ENCODE measurements at regions not wholly inside any gene's neighbourhood (a gene's known extent, or its start where the extent isn't known, plus 50 kb on each side); places are given as distances from the start of the nearest gene placed in this dataset.

GRCh38 chr1:148296511-148296910, 144.4 kb upstream of the NBPF11 start:
- no peaks in the 10 kb centered on the region for H3K4me1 ChIP-seq (ENCODE audit: insufficient read depth, low read length, severe bottlenecking)

GRCh38 chr1:148294116-148294807, 142.2 kb upstream of the NBPF11 start:
- Histone ChIP-seq H3F3A (ENCODE audit: insufficient read depth, low read length) (no peaks in the 10 kb centered on the region), H3K27ac (ENCODE audit: low read depth, low read length, poor library complexity, severe bottlenecking) (no peak overlapping the region), H4K20me1 (ENCODE audit: insufficient read depth, low read length) (no peaks in the 10 kb centered on the region), H3K36me3 (ENCODE audit: insufficient read depth, low read length) (no peaks in the 10 kb centered on the region), H3K79me2 (ENCODE audit: insufficient read depth, low read length) (no peaks in the 10 kb centered on the region), H3K9ac (ENCODE audit: low read length) (no peak overlapping the region), H3K4me2 (ENCODE audit: low read length) (no peak overlapping the region), H3K4me3 (ENCODE audit: low read depth, low read length, poor library complexity, severe bottlenecking) (no peak overlapping the region), H3K4me1 (ENCODE audit: insufficient read depth, low read length, severe bottlenecking) (no peaks in the 10 kb centered on the region), H2AFZ (ENCODE audit: low read length) (no peak overlapping the region), H3K27me3 (ENCODE audit: insufficient read depth, low read length) (no peaks in the 10 kb centered on the region), H3K9me3 (ENCODE audit: low read length) (no peaks in the 10 kb centered on the region), H3K9me2 (ENCODE audit: low read depth, low read length) (no peaks in the 10 kb centered on the region)
- TF ChIP-seq, protein P1, sequence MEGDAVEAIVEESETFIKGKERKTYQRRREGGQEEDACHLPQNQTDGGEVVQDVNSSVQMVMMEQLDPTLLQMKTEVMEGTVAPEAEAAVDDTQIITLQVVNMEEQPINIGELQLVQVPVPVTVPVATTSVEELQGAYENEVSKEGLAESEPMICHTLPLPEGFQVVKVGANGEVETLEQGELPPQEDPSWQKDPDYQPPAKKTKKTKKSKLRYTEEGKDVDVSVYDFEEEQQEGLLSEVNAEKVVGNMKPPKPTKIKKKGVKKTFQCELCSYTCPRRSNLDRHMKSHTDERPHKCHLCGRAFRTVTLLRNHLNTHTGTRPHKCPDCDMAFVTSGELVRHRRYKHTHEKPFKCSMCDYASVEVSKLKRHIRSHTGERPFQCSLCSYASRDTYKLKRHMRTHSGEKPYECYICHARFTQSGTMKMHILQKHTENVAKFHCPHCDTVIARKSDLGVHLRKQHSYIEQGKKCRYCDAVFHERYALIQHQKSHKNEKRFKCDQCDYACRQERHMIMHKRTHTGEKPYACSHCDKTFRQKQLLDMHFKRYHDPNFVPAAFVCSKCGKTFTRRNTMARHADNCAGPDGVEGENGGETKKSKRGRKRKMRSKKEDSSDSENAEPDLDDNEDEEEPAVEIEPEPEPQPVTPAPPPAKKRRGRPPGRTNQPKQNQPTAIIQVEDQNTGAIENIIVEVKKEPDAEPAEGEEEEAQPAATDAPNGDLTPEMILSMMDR (IDR thresholded peaks at IDR 0.05; ENCODE audit: low read length), result no peak
- no peak for TF ChIP-seq EZH2 (IDR thresholded peaks at IDR 0.05; ENCODE audit: borderline replicate concordance, low read length)

More at GRCh38 chr1:148296511-148296910, 144.4 kb upstream of the NBPF11 start:
- H3K9me2 ChIP-seq (ENCODE audit: low read depth, low read length), result no peaks in the 10 kb centered on the region
- TF ChIP-seq, protein P1 (IDR thresholded peaks at IDR 0.05; ENCODE audit: low read length), result no peak
- TF ChIP-seq EZH2 (IDR thresholded peaks at IDR 0.05; ENCODE audit: borderline replicate concordance, low read length), result no peak
- no peaks in the 10 kb centered on the region for H3K36me3 ChIP-seq (ENCODE audit: insufficient read depth, low read length)
- H3F3A ChIP-seq (ENCODE audit: insufficient read depth, low read length), result no peaks in the 10 kb centered on the region
- H3K27me3 ChIP-seq (ENCODE audit: insufficient read depth, low read length), result no peaks in the 10 kb centered on the region
- no peaks in the 10 kb centered on the region for H3K9me3 ChIP-seq (ENCODE audit: low read length)
- no peak overlapping the region for H3K4me3 ChIP-seq (ENCODE audit: low read depth, low read length, poor library complexity, severe bottlenecking)
- no peaks in the 10 kb centered on the region for H4K20me1 ChIP-seq (ENCODE audit: insufficient read depth, low read length)
- no peak overlapping the region for H3K27ac ChIP-seq (ENCODE audit: low read depth, low read length, poor library complexity, severe bottlenecking)
- H3K79me2 ChIP-seq (ENCODE audit: insufficient read depth, low read length), result no peaks in the 10 kb centered on the region
- H2AFZ ChIP-seq (ENCODE audit: low read length), result no peak overlapping the region
- no peak overlapping the region for H3K4me2 ChIP-seq (ENCODE audit: low read length)
- no peak overlapping the region for H3K9ac ChIP-seq (ENCODE audit: low read length)

- no peaks in the 10 kb centered on the region for H3K9me2 ChIP-seq (ENCODE audit: low read depth, low read length)
- H3K4me2 ChIP-seq (ENCODE audit: low read length), result no peak overlapping the region
- 0 out of 2 replicates have a peak, but pooled peaks cover 1% of the 10 kb centered on the region for H3K27me3 ChIP-seq (ENCODE audit: insufficient read depth, low read length)
- H3K79me2 ChIP-seq (ENCODE audit: insufficient read depth, low read length), result no peaks in the 10 kb centered on the region
- no peak overlapping the region for H3K4me3 ChIP-seq (ENCODE audit: low read depth, low read length, poor library complexity, severe bottlenecking)
- no peaks in the 10 kb centered on the region for H3K9me3 ChIP-seq (ENCODE audit: low read length)
- H3K4me1 ChIP-seq (ENCODE audit: insufficient read depth, low read length, severe bottlenecking), result no peaks in the 10 kb centered on the region
- no peaks in the 10 kb centered on the region for H3F3A ChIP-seq (ENCODE audit: insufficient read depth, low read length)
- H3K9ac ChIP-seq (ENCODE audit: low read length), result no peak overlapping the region
- no peaks in the 10 kb centered on the region for H4K20me1 ChIP-seq (ENCODE audit: insufficient read depth, low read length)
- H3K27ac ChIP-seq (ENCODE audit: low read depth, low read length, poor library complexity, severe bottlenecking), result no peak overlapping the region
- no peak overlapping the region for H2AFZ ChIP-seq (ENCODE audit: low read length)
- TF ChIP-seq EZH2 (IDR thresholded peaks at IDR 0.05; ENCODE audit: borderline replicate concordance, low read length), result no peak
- TF ChIP-seq, protein P1 (IDR thresholded peaks at IDR 0.05; ENCODE audit: low read length), result no peak
- H3K36me3 ChIP-seq (ENCODE audit: insufficient read depth, low read length), result no peaks in the 10 kb centered on the region
Measured at GRCh38 chr1:148293651-148294050, 141.6 kb upstream of the NBPF11 start.
